NCI-H2081 treated with DMSO at 0.1 percent for 48 hours (cell line): ENCODE measurements at regions not wholly inside any gene's neighbourhood (a gene's known extent, or its start where the extent isn't known, plus 50 kb on each side); places are given as distances from the start of the nearest gene placed in this dataset.
"Not testable (repeated sequence)": the region's sequence is repeated elsewhere in the genome, so short reads cannot be mapped to it uniquely, and the experiment has no call there.

Experiments
- DNase-seq: peaks from one replicate; lab custom pipeline; 2025; lab: John Stamatoyannopoulos, UW

DNA sequence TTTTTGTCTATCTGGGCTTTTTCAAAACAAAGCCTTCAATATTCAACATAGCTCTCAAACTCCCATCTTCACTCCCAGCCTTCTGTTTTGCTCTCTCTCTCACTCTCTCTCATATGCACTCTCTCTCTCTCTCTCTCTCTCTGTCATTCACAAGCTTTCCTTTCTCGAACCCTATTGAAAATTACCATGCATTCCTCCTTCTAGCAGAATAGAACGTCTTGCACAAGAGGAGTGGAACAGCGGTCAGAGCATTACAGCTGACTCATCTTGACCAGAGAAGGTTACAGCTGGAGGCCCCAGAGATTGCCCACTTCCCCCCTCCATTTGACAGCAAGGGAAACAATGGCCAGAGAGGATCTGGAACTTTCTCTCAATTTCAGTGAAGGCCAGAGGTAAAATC lies 51.0 kb upstream of the LIFR start:
- no peak for DNase-seq

DNA sequence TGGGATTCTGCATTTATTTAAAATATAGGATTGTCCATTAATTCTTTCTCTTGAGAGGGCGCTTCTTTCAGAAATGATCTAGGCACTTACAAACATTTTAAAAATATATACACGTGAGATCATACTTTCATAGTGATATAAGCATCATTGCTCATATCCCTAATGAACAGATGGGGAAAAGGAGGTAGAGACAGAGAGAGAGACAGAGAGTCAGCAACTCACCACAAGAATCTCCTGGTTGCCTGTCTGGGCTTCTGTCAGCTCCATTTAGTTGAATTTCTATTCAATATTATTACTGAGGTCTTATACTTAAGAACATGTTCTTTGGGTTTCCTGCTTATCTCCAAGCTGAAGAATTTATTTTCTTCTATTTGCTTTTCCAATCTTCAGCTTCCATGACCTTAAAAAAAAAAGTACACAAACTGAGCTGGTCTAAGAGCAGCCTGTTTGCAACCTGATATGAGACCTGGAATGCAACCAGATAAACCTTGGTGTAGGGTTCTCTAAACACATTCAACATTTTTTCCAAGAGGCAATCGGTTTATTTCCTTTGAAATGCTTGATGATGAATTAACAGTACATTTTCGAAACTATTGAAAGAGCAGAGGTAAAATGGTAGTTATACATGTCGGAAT lies 51.6 kb upstream of the LIFR start:
- DNase-seq = no peak

DNA sequence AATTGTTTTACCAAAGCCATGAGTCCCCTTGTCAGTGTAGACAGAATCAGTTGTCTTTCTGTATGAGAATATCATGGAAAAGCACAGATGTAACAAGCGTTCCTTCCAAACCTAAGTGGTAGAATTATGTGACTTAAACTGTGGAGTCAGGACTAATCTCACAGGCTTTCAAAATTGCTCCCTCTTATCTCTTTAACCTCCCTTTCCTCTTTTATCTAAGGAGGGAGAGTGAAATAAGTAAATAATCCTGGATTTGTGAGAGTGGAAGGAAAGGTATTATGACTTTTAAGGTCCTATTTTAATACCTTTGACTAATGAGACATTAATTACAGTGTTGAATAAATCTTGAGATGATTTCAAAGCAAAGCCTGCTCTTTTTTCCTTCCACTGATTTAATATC lies 52.4 kb upstream of the LIFR start:
- DNase-seq = no peak

DNA sequence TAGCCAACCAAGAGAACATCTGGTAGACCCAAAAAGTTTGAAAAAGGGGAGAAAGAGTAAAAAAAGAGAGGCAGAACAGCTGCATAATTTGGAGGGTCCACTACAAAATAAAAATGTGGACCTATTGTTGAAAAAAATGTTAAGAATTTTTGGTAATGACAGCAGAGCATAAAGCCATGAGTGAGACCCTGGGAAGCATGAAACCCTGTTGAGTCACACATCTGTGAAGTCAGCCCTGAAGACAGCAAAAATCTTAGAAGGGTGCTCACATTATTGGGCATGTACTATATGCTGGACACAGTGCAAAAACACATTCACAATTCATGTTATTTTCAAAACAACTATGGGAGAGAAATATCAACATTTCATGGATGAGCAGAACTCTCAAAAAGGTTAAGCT lies 56.4 kb upstream of the LIFR start:
- no peak for DNase-seq

DNA sequence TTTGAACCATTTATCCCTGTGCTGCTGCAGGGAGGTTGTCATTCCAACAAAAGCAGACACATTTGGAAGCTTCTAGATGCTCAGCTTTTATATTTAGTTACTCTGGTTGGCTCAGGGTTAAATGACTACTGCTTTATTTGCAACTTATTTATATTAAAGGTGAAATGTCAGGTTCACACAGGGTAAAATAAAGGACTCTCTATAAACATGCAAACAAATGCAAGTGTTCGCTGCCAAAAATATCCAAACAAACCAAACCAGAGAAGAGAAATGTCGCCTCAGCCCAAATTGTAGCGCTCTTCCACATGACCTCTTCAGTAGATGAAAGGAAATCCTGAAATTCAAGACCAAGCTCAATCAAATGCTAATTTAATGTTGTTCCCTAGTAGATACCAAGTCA lies 57.0 kb upstream of the LIFR start:
- DNase-seq = no peak

DNA sequence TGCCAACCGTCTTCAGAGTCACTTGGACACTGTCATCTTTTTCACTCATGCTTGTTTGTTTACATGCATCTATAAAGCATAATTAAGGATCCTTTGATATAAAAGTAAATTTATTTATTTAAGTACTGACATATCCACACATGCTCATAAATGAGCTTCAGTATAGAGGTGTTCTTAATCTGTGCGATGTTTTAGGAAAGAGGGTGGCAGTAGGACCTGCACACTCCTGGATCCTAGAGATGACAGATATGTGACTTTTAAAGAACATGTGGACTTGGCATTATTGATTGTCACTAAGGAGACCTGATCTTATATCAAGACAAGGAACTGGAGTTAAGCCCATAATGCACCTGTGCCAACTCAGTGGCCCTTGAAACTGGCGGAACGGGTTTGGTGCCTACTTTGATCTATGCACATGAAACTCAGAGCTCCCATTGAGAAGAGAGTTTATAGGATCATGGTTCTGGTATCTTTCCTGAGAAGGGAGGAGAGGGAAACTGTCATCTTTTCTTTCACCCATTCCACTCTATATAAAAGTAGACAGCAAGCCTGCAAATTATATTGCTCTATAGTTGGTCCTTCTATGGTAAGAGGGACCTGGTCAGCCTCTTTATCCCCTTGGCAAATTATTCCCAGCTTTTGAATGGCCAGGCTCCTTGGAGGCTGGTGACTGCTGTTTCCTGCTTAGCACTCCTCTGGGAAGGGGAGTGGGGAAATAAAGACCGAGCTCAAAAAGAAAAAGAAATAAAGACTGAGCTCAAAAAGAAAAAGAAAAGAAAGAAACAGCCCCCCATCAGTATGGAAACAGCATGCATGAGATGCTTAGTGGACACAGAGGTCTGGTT lies 57.8 kb upstream of the LIFR start:
- DNase-seq = no peak

DNA sequence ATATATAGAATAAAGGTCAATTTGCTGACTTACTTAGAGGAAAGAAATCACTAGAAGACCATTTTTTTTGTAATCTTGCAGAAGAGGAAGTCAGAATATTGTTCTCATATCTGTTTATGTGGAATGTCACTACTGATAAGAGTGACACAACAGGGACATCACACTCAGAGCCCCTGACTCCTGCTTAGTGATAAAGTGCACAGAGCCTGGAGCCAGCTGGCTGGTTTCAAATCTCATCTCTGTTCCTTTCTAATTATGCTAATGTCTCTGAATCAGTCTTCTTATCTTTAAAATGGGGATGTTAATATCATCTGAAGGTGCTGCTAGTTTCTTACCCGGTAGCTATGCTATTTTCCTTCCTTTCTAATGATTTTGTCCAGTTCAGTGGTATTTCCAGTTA lies 58.6 kb upstream of the LIFR start:
- DNase-seq = no peak

DNA sequence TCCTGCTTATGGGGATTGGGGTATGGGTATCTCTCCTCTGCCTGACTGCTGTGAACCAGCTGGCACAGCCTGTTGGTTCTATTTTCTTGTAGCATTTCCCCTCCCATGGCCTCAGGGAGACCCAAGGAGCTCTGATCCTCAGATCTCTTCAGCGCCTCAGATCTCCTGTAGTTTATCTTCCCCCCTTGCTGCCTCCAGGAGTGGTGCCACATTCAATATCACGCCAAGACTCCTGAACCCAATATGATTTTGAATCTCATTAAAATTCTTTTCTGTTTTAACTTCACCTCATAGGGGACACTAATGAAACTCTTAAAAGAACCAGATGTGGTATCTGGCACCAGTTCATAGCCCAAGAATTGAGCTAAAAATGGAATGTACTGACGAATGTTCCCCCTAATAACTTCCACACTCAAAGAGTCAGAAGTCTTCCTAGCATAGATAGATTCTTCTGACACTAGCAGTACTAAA lies 59.6 kb upstream of the LIFR start:
- DNase-seq = no peak

DNA sequence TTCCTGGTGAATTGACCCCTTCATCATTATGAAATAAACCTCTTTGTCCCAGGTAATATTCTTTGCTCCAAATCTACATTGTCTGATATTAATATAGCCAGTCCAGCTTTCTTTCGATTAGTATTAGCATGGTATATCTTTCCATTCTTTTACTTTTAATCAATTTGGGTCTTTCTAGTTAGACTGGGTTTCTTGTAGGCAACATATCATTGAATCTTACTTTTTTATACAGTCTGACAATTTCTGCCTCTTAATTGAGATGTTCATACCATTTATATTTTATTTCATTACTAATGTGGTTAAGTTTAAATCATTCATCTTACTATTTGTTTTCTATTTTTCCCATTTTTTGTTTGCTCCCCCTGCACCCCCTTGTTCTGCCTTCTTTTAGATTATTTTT lies 61.7 kb upstream of the LIFR start:
- DNase-seq = no peak

DNA sequence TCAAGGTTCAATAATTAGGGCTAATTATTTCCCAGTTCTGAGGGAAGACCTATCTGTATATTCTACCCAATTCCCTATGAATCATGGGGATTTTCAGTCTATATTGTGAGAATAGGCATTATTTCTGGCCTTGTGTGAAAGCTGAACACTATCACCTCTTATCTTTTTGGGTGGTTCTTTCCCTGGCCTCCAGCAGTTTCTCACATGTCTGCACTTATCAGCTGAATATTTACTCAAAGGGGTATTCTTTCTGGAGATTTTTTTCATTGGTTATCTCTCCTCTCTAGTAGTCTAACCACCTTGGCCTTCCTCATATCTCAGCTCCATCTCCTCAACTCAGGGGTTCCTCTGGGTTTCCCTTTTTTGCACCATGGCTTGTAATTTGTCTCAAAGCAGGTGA lies 64.9 kb upstream of the LIFR start:
- DNase-seq = no peak

DNA sequence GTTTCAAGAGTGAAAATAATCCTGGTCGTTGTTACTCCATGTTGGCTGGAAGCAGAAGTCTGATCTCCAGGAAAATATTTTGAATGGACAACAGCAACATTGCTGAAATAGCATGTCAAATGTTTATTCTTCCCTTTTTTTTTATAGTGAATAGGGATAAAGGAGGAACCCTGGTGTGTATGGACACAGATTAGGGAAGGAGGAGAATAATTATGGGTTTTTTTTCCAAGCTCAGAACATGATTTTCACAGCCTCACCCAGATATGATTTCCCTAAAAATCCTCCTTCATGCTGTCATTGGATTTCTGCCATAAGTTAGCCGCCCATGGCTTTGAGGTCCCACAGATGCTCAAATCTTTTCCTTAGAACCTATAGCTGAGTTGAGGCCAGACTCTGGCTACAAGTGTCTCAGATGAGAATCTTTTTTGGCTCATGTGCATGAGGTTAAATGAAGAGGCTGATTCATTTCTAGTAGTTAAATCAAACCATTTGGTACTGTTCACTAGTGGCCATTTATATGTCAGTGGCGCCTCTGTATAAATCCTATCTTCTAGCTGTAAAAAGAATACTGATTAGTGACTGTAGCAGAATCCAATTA lies 65.5 kb upstream of the LIFR start:
- DNase-seq = no peak

DNA sequence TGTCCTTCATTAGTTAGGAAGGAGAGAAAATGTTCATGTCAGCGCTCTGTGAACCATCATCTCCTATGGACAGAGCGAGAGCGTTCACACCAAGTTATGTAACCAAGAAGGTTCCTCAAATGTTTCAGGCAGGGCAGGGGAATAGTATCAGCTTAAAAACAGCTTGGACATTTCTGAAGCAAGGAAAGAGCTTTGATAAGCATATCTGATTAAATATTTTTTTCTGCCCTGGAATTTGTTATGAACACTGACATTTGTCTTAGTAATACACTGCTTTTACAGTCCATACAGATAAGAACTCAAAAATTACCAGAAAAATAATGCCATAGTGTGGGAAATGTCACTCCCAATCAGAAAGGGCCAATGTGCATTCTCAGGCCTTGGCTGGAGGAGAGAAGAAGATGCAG lies 66.3 kb upstream of the LIFR start:
- no peak for DNase-seq

DNA sequence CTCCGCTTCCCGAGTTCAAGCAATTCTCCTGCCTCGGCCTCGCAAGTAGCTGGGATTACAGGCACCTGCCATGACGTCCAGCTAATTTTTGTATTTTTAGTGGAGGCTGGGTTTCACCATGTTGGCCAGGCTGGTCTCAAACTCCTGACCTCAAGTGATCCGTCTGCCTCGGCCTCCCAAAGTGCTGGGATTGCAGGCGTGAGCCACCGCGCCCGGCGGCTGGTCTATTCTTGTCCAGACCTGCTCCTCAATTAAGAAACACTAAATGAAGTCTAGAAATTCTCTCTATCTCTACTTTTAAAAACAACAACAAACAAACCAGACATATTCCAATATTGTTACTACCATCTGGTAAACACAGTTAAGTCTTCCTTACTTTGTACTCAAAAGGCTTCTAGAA lies 68.1 kb upstream of the LIFR start:
- not testable (repeated sequence) for DNase-seq

DNA sequence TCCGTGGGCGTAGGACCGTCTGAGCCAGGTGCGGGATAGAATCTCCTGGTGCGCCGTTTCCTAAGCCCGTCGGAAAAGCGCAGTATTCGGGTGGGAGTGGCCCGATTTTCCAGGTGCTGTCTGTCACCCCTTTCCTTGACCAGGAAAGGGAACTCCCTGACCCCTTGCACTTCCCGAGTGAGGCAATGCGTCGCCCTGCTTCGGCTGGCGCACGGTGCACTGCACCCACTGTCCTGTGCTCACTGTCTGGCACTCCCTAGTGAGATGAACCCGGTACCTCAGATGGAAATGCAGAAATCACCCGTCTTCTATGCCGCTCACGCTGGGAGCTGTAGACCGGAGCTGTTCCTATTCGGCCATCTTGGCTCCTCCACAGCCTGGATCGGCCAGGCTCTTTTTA lies 74.9 kb upstream of the LIFR start:
- not testable (repeated sequence) for DNase-seq

DNA sequence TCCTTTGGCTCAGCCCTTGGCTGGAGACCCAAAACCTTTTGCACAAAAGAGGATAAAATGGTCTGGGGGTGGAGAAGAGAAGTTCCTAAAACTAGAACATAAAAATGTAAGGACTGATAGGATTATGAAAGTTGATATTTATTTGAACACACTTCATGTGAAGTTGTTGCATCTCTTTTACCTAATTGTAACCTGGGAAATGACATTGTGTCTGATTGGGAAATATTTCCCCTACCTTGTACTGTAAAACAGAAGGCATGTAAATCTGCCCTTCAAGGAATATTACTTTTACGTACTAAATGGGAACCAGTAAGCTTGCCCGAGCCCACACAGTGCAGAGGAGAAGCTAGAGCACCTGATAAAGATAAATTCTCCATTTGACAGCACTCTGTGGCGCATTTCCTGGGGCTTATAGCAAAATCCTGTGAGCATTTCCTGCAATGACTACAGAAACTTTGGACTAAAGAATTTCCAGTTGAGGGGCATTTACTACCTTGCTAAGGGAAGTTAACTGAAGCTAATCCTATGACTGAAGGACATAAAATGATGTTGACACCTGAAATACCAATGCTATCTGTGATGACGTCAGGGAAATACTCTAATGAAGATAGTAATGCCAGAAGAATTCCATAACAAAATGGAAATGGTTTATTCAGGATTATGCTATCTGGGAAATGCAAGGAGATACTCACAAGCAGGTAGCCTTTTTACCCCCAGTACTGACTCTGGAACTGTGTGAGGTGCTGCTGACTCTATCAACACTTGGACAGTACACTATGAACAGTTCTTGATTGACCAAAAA lies 78.3 kb upstream of the LIFR start:
- DNase-seq = no peak

DNA sequence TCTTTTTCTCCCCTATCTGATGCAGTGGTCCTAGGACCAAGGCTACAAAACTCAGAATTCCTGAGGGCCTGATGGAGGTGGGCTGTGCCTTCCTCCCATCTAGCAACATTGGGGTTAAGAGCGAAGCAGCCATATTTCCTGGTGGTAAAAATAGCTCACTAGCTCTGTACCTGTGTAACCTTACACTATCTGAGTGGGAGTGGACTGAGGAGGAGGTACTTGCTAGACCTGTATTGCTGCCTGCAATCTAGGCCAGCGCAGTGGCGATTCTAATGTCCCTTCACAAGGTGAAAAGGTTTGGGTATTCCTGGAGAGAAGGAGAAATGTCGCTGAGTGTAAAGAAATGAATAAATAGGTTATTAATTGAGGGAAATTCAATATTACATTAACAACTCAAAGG lies 80.2 kb upstream of the LIFR start:
- DNase-seq = no peak

DNA sequence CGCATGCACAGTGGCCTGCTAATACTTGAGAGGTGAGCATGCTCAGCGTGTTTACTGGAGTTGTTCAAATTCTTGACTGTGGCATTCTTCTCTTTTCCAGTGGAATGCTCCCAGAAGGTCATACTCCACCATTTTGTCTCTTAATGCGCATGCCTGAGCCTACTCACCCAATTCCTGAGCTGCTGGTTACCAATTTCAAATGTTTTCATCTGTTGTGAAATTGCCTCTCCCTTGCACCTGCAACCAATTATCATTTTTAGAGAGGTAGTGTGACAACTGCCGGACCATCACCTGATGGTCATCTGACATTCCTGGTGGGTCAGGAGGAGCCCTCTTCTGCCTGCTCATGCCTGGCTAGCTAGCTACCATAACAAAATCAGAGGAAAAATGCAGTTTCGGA lies 82.2 kb upstream of the LIFR start:
- DNase-seq = no peak

DNA sequence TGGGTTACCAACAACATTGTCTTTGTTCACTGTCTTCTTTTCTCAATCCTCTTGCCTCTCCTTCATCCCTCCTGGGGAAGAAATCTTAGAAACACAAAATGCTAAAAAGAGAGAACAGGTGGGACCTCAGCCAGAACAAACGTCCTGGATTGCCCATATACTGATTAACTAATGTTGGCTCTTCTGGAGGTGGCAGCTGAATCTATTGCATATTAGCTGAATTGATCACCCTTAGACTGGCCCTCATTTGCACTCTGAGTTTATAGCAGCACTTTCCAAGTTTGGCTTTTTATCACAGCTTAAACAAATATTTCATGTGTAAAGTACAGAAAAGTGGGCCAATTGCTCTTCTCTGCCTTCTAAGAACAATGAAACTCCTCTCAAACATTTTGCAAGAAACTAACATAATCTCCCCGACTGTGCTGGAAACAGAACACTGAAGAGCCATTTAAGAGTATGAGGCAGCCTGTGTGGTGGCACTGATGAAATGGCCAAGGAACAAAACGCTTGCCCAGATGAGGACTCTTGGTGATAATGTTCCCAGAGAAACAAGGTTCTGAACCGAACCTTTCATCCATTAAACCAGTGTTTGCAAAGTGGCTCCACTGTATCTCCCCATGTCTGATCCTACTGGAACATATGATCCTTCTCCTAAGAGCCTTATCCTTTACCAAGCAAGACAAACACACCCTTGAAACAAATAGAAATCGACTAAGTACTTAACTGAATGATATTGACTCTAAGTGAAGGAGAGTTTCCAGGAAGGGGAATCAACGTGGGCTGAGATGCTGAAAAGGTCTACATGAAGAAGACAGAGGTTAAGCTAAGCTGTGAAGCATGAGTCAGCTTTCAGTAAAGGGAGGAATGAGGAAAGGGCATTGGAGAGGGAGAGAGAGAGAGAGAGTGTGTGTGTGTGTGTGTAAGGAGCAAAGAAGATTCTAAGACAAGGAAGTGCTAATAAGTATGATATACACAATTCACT lies 83.2 kb upstream of the LIFR start:
- DNase-seq = no peak

DNA sequence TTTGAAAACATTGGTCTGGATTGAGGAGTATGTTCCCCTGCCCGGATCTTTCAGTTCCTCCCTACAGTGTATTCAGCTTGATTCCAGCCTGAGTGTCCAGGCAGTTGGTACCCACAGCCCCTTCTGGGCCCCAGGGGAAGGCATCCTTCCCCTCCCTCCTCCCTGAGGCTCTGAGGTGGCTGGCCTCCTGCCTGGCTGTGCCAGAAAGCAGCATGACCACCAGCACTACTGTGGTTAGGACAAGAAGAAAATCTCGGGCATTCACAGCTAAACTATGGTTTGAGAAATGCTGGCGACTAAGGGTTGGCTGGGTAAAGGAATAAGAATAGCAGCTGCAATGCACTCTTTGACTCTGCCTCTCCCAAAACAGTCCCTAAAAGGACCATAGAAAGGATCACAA lies 84.6 kb upstream of the LIFR start:
- no peak for DNase-seq

DNA sequence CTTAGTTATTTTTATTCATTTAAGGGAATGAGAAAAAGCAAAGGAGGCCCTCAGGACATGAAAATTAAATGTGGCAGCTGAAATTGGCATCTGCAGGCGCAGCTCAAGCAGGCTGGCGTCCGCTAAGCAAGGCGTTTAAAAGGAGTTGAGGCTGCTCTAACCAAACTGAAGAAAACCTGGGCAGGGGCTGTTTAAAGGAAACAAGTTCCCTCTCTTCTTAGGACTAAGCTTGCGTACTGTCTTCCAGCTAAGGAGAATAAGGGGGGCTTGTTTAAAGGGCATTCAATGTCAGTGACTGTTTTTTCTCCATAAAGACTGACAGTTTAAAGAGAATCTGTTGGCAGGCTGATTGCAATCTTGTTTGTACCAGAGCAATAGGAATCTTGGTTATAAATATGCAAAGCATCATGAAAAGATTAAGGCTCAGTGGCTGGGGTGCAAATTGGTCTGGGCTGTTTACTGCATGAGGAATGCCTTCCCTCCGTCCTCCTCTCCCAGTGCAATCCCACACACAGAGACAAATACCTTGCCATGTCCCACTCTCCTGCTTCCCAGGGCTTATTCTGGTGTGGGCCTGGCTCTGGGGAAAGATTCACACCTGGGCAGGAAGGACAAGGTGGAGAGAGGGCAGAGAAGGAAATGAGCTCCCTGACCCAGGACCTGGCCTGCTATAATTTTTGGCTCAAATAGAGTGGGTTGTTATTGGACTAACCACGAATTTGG lies 85.9 kb upstream of the LIFR start:
- DNase-seq = no peak

DNA sequence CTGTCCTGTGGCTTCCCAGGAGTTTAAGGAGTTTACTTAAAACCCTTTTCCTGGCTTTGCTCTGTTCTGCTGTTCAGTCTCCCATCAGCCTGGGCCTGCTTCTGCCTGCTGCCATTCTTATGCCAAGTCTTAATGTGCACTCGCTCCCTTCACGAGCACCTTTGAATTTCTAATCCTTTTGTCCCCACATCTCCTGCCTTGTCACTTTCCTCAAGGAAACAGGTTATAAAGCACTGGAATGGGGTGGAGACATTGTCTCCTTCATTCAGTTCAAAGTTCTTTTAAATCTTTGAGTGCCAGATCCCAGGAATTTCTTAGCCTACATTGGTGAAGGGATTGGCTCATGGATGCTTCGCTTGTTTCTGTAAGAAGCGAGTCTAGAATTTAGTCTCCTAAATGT lies 87.2 kb upstream of the LIFR start:
- no peak for DNase-seq
